Mesendoderm (in vitro differentiated cells): ENCODE measurements at regions not wholly inside any gene's neighbourhood (a gene's known extent, or its start where the extent isn't known, plus 50 kb on each side); places are given as distances from the start of the nearest gene placed in this dataset.

Experiments
- DNase-seq: peaks from one replicate; pipeline ENCODE4 v3.0.0; 2013
- H2AK5ac ChIP-seq: 2 replicates; pipeline ENCODE4 v1.6.1; 2013; ENCODE audit warnings: low read length, inconsistent platforms
- H2BK120ac ChIP-seq: 2 replicates; pipeline ENCODE4 v1.6.1; 2013; ENCODE audit warnings: low read depth, mild to moderate bottlenecking, low read length, moderate library complexity, mixed read lengths
- H2BK15ac ChIP-seq: replicated peaks from 2 replicates; pipeline ENCODE4 v1.6.1; 2013; ENCODE audit warnings: low read depth, mild to moderate bottlenecking, moderate library complexity
- H2BK5ac ChIP-seq: 2 replicates; pipeline ENCODE4 v1.6.1; 2013; ENCODE audit warnings: low read length, inconsistent platforms
- H3K18ac ChIP-seq: 2 replicates; pipeline ENCODE4 v1.6.1; 2013; ENCODE audit warnings: mild to moderate bottlenecking, low read length, mixed read lengths
- H3K23ac ChIP-seq: one replicate; pipeline ENCODE4 v1.6.1; 2013; ENCODE audit warnings: low read length
- H3K27ac ChIP-seq: 2 replicates; pipeline ENCODE4 v1.5.1; 2013; ENCODE audit warnings: low read depth, mild to moderate bottlenecking, inconsistent platforms, low read length, moderate library complexity
- H3K27me3 ChIP-seq: 2 replicates; pipeline ENCODE4 v1.6.1; 2013; ENCODE audit warnings: low read length, control low read depth, mild to moderate bottlenecking, inconsistent platforms; ENCODE audit not compliant: insufficient read depth, poor library complexity
- H3K36me3 ChIP-seq: 2 replicates; pipeline ENCODE4 v1.6.1; 2013; ENCODE audit warnings: low read length, inconsistent platforms; ENCODE audit not compliant: control insufficient read depth, insufficient read depth
- H3K4ac ChIP-seq: one replicate; pipeline ENCODE4 v1.6.1; 2013; ENCODE audit warnings: low read depth, mild to moderate bottlenecking, low read length, moderate library complexity
- H3K4me1 ChIP-seq: 2 replicates; pipeline ENCODE4 v1.6.1; 2013; ENCODE audit warnings: low read depth, low read length, inconsistent platforms; ENCODE audit not compliant: control insufficient read depth
- H3K4me2 ChIP-seq: 2 replicates; pipeline ENCODE4 v1.6.1; 2013; ENCODE audit warnings: low read length
- H3K4me3 ChIP-seq: 2 replicates; pipeline ENCODE4 v1.5.1; 2013; ENCODE audit warnings: mild to moderate bottlenecking, low read length
- H3K56ac ChIP-seq: one replicate; pipeline ENCODE4 v1.6.1; 2013; ENCODE audit warnings: low read length
- H3K79me1 ChIP-seq: 2 replicates; pipeline ENCODE4 v1.6.1; 2013; ENCODE audit warnings: low read length, inconsistent platforms
- H3K79me2 ChIP-seq: 2 replicates; pipeline ENCODE4 v1.6.1; 2013; ENCODE audit warnings: mild to moderate bottlenecking, low read length; ENCODE audit not compliant: control insufficient read depth, insufficient read depth
- H3K9ac ChIP-seq: 2 replicates; pipeline ENCODE4 v1.6.1; 2013; ENCODE audit warnings: low read length, inconsistent platforms
- H4K5ac ChIP-seq: one replicate; pipeline ENCODE4 v1.6.1; 2013; ENCODE audit warnings: low read length
- H4K8ac ChIP-seq: one replicate; pipeline ENCODE4 v1.6.1; 2013; ENCODE audit warnings: low read depth, mild to moderate bottlenecking, control low read depth, low read length, moderate library complexity
- WGBS: extraction: QIAGEN DNeasy Blood & Tissue Kit; methylation state at CpG from one replicate; pipeline ENCODE4 v1.1.7; 2013; ENCODE audit warnings: low lambda C conversion rate, missing lambda C conversion rate; ENCODE audit not compliant: insufficient coverage; ENCODE audit errors: extremely low coverage; 5-methylcytosine and 5-hydroxymethylcytosine counted together

GRCh38 chr13:59088716-59089115, 1075.0 kb downstream of the DIAPH3 start:
- Histone ChIP-seq H2BK120ac (no peak overlapping the region), H3K18ac (no peak overlapping the region), H3K4ac (no peak overlapping the region), H3K27ac (no peak overlapping the region), H3K79me1 (no peaks in the 10 kb centered on the region), H3K4me3 (no peak overlapping the region), H3K56ac (no peak overlapping the region), H3K23ac (no peak overlapping the region), H3K4me1 (no peaks in the 10 kb centered on the region), H3K79me2 (no peaks in the 10 kb centered on the region), H3K27me3 (no peaks in the 10 kb centered on the region), H3K4me2 (no peak overlapping the region), H2AK5ac (no peak overlapping the region), H3K9ac (no peak overlapping the region), H3K36me3 (no peaks in the 10 kb centered on the region), H4K8ac (no peak overlapping the region), H2BK15ac (no peak overlapping the region), H4K5ac (no peak overlapping the region), H2BK5ac (no peak overlapping the region)
- DNase-seq: no peak
- WGBS: no CpG with 5 or more reads among the region's 2 CpGs

GRCh38 chr13:59094181-59094580, 1069.5 kb downstream of the DIAPH3 start:
- no peak overlapping the region for H3K9ac ChIP-seq
- H2BK5ac ChIP-seq: no peak overlapping the region
- no peak overlapping the region for H3K56ac ChIP-seq
- H3K4me3 ChIP-seq: no peak overlapping the region
- no peaks in the 10 kb centered on the region for H3K27me3 ChIP-seq
- no peak overlapping the region for H2BK120ac ChIP-seq
- H3K23ac ChIP-seq: no peak overlapping the region
- no peak overlapping the region for H4K8ac ChIP-seq
- H3K79me2 ChIP-seq: no peaks in the 10 kb centered on the region
- WGBS: no CpG with 5 or more reads among the region's 2 CpGs
- no peak for DNase-seq
- no peak overlapping the region for H2BK15ac ChIP-seq
- H2AK5ac ChIP-seq: no peak overlapping the region
- no peak overlapping the region for H4K5ac ChIP-seq
- no peak overlapping the region for H3K18ac ChIP-seq
- H3K4ac ChIP-seq: no peak overlapping the region
- no peaks in the 10 kb centered on the region for H3K4me1 ChIP-seq
- H3K4me2 ChIP-seq: no peak overlapping the region
- no peaks in the 10 kb centered on the region for H3K36me3 ChIP-seq
- no peak overlapping the region for H3K27ac ChIP-seq
- H3K79me1 ChIP-seq: no peaks in the 10 kb centered on the region

GRCh38 chr13:59099182-59099974, 1064.3 kb downstream of the DIAPH3 start:
- no peak overlapping the region for H3K18ac ChIP-seq

GRCh38 chr13:59103004-59103768, 1060.5 kb downstream of the DIAPH3 start:
- WGBS: no CpG with 5 or more reads among the region's 4 CpGs
- Histone ChIP-seq H3K9ac (no peak overlapping the region), H3K27ac (no peak overlapping the region), H2BK5ac (no peak overlapping the region), H2AK5ac (no peak overlapping the region), H4K5ac (no peak overlapping the region), H4K8ac (no peak overlapping the region), H3K36me3 (no peaks in the 10 kb centered on the region), H3K4me2 (no peak overlapping the region), H3K4me1 (no peaks in the 10 kb centered on the region), H3K18ac (no peak overlapping the region), H3K79me2 (no peaks in the 10 kb centered on the region), H3K27me3 (no peaks in the 10 kb centered on the region), H3K4ac (no peak overlapping the region), H3K23ac (no peak overlapping the region), H3K56ac (no peak overlapping the region), H2BK120ac (no peak overlapping the region), H3K79me1 (no peaks in the 10 kb centered on the region), H2BK15ac (no peak overlapping the region), H3K4me3 (no peak overlapping the region)
- DNase-seq: no peak

More at GRCh38 chr13:59099182-59099974, 1064.3 kb downstream of the DIAPH3 start:
- Histone ChIP-seq H3K36me3 (no peaks in the 10 kb centered on the region), H3K56ac (no peak overlapping the region), H3K9ac (no peak overlapping the region), H2BK15ac (no peak overlapping the region), H3K4me2 (no peak overlapping the region), H3K79me1 (no peaks in the 10 kb centered on the region), H3K27me3 (no peaks in the 10 kb centered on the region), H4K5ac (no peak overlapping the region), H3K4ac (no peak overlapping the region), H3K23ac (no peak overlapping the region), H3K79me2 (no peaks in the 10 kb centered on the region), H3K4me1 (no peaks in the 10 kb centered on the region), H2BK120ac (no peak overlapping the region), H3K4me3 (no peak overlapping the region), H4K8ac (no peak overlapping the region), H2BK5ac (no peak overlapping the region), H3K27ac (no peak overlapping the region), H2AK5ac (no peak overlapping the region)
- WGBS: no CpG with 5 or more reads among the region's 6 CpGs
- peak; percentile 25 for DNase-seq

GRCh38 chr13:59111751-59112171, 1052.0 kb downstream of the DIAPH3 start:
- Histone ChIP-seq H3K4me2 (no peak overlapping the region), H4K8ac (no peak overlapping the region), H3K27me3 (no peaks in the 10 kb centered on the region), H3K27ac (no peak overlapping the region), H3K56ac (no peak overlapping the region), H2AK5ac (no peak overlapping the region), H3K9ac (no peak overlapping the region), H2BK15ac (no peak overlapping the region), H3K79me1 (no peaks in the 10 kb centered on the region), H2BK5ac (no peak overlapping the region), H3K4me3 (no peak overlapping the region), H3K4me1 (no peaks in the 10 kb centered on the region), H3K23ac (no peak overlapping the region), H3K18ac (no peak overlapping the region), H3K4ac (no peak overlapping the region), H3K79me2 (no peaks in the 10 kb centered on the region), H3K36me3 (no peaks in the 10 kb centered on the region), H2BK120ac (no peak overlapping the region), H4K5ac (no peak overlapping the region)
- no peak for DNase-seq
- WGBS: no CpG with 5 or more reads among the region's 3 CpGs
